Mucosa of descending colon (tissue), 3 donors: ENCODE measurements at regions not wholly inside any gene's neighbourhood (a gene's known extent, or its start where the extent isn't known, plus 50 kb on each side); places are given as distances from the start of the nearest gene placed in this dataset.

Experiments used
- ATAC-seq: fragments of 200-7000 bp; cut with Tn5 transposase; one replicate; pipeline ENCODE4 v1.9.1; 2020; ENCODE audit warnings: mild to moderate bottlenecking, moderate library complexity
- DNase-seq, 3 donors: peaks; one replicate each; pipeline ENCODE4 v3.0.0-alpha.2; 2020
- H3K36me3 ChIP-seq: fragments of 200-600 bp; one replicate; pipeline ENCODE4 v1.8.0; 2021; ENCODE audit warnings: low read depth, mild to moderate bottlenecking
- H3K4me1 ChIP-seq: fragments of 200-600 bp; one replicate; pipeline ENCODE4 v1.8.0; 2021; ENCODE audit warnings: low read depth, mild to moderate bottlenecking
- H3K4me3 ChIP-seq: fragments of 200-600 bp; one replicate; pipeline ENCODE4 v1.8.0; 2021; ENCODE audit warnings: mild to moderate bottlenecking
- H3K9me3 ChIP-seq: fragments of 200-600 bp; one replicate; pipeline ENCODE4 v1.8.0; 2021; ENCODE audit warnings: mild to moderate bottlenecking
- intact Hi-C, 2 donors: fragments of 100-400 bp; cut with DNase I in 1 of 2; cut with micrococcal nuclease in 1 of 2; formaldehyde crosslinking; loops; one replicate each; pipeline versions ENCODE4 v1.11.0 to v1.11.1; 2022; cut with DNase I, micrococcal nuclease
- TF ChIP-seq, protein P1 (sequence below): fragments of 200-600 bp; IDR thresholded peaks from one replicate; pipeline ENCODE4 v1.8.0; 2022; ENCODE audit warnings: antibody characterized with exemption, mild to moderate bottlenecking
- donor health status: DM: no; HTN: no; CAD: no; lungs with moderate emphysema.
- donor health status: DM: no; HTN: no; CAD: no.
- donor health status: DM: no; HTN: yes; CAD: no.

DNA sequence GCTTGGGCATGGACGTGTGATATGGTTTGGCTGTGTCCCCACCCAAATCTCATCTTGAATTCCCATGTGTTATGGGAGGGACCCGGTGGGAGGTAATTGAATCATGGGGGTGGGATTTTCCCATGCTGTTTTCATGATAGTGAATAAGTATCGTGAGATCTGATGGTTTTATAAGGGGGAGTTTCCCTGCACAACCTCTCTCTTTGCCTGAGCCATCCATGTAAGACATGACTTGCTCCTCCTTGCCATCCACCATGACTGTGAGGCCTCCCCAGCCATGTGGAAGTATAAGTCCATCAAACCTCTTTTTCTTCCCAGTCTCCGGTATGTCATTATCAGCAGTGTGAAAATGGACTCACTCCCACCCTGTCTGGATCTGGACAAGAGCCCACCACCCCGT, 393.4 kb downstream of the SEC14L1 start:
- Histone ChIP-seq H3K4me3 (no peak overlapping the region), H3K9me3 (no peaks in the 10 kb centered on the region), H3K4me1 (no peaks in the 10 kb centered on the region), H3K36me3 (no peaks in the 10 kb centered on the region)
- TF ChIP-seq, protein P1, sequence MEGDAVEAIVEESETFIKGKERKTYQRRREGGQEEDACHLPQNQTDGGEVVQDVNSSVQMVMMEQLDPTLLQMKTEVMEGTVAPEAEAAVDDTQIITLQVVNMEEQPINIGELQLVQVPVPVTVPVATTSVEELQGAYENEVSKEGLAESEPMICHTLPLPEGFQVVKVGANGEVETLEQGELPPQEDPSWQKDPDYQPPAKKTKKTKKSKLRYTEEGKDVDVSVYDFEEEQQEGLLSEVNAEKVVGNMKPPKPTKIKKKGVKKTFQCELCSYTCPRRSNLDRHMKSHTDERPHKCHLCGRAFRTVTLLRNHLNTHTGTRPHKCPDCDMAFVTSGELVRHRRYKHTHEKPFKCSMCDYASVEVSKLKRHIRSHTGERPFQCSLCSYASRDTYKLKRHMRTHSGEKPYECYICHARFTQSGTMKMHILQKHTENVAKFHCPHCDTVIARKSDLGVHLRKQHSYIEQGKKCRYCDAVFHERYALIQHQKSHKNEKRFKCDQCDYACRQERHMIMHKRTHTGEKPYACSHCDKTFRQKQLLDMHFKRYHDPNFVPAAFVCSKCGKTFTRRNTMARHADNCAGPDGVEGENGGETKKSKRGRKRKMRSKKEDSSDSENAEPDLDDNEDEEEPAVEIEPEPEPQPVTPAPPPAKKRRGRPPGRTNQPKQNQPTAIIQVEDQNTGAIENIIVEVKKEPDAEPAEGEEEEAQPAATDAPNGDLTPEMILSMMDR, result no peak
- intact Hi-C loops, result no loop called here
- no peak for DNase-seq
- ATAC-seq, result no peak

DNA sequence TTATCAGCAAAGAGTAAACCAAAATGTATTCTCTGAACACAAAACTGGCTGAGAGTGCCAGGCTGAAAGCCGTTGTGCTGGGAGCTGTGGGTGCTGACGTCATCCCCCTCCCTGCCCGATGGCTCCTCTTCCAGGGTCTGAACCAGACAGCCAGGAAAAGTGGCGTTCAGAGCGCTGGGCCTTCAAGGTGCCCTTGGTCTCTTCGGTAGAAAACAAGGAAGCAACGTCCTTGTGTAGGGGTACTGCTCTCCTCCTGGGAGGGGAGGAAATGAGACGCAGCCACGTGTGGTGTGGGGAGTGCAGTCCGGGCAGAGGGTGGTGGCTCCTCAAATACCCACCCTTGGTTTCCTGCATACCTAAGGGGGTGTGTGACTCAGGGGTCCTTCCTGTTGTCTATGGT, 394.7 kb downstream of the SEC14L1 start:
- no peak for DNase-seq
- no peak for ATAC-seq
- H3K36me3 ChIP-seq, result no peaks in the 10 kb centered on the region
- TF ChIP-seq, protein P1, result no peak
- intact Hi-C loops, result no loop called here
- no peaks in the 10 kb centered on the region for H3K4me1 ChIP-seq
- no peaks in the 10 kb centered on the region for H3K9me3 ChIP-seq
- no peak overlapping the region for H3K4me3 ChIP-seq

DNA sequence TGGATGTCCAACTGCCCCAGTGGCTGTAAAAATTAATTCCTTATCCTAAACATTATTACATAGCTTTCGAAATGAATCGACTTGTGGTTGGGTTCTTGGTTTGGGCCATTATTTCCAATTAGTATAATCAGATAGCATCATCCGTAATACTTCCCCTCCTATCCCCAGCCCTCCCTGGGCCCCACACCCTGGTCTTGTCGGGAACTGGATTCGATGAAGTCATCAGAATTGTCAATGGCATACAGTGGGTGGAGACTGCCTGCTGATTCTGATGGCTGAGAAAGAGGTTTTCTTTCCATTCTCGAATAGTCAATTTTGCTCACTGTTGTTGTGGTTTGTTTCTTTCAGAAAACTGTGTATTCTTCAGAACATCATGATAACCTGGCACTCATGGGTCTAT, 395.1 kb downstream of the SEC14L1 start:
- Histone ChIP-seq H3K4me3 (no peak overlapping the region), H3K4me1 (no peaks in the 10 kb centered on the region), H3K36me3 (no peaks in the 10 kb centered on the region), H3K9me3 (no peaks in the 10 kb centered on the region)
- TF ChIP-seq, protein P1, result no peak
- intact Hi-C loops, result no loop called here
- DNase-seq (no peak), ATAC-seq (no peak)

DNA sequence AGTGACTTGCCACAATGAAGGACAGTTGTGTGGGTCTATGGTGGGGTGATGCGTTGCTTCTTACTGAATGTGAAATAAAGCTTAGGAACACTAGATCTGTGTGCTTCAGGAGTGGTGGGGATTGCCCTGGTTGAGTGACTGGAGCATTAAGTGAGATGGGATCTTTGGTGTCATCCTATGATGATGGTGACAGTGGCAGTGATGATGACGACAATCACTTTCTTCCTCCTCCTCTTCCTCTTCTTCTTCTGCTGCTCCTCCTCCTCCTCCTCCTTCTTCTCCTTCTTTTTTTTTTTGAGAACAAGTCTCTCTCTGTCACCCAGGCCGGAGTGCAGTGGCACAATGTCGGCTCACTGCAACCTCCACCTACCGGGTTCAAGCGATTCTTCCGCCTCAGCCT, 396.8 kb downstream of the SEC14L1 start:
- no peaks in the 10 kb centered on the region for H3K36me3 ChIP-seq
- intact Hi-C loops, result no loop called here
- ATAC-seq, result no peak
- TF ChIP-seq, protein P1, result no peak
- no peak for DNase-seq
- H3K4me1 ChIP-seq, result no peaks in the 10 kb centered on the region
- no peak overlapping the region for H3K4me3 ChIP-seq
- H3K9me3 ChIP-seq, result no peaks in the 10 kb centered on the region

DNA sequence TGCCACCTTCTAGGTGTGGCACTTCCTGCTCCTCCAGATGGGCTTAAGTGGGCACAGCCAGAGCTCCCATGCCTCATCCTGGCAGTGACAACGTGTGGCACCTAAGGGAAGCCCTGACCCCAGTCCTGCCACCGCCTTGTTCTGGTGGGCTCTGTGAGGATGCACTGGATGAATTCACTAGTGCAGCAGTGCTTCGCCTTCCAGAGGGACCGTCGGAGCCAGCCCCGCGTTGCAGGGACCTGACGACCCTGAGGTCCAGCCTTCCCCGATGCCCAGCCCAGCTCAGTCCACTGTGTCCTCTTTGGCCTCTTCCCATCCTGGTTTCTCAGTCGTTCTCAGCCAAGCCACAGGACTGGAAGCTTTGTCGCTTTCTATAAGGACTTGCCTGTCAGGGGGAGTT, 399.8 kb downstream of the SEC14L1 start:
- no peak for ATAC-seq
- intact Hi-C loops, result loop anchor here (10.0 kb wide), 1 partner anchor 474 kb away; no protein-coding TSS in a partner anchor
- no peak for DNase-seq
- Histone ChIP-seq H3K4me3 (no peak overlapping the region), H3K9me3 (no peaks in the 10 kb centered on the region), H3K36me3 (no peaks in the 10 kb centered on the region), H3K4me1 (no peaks in the 10 kb centered on the region)
- TF ChIP-seq, protein P1, result no peak

DNA sequence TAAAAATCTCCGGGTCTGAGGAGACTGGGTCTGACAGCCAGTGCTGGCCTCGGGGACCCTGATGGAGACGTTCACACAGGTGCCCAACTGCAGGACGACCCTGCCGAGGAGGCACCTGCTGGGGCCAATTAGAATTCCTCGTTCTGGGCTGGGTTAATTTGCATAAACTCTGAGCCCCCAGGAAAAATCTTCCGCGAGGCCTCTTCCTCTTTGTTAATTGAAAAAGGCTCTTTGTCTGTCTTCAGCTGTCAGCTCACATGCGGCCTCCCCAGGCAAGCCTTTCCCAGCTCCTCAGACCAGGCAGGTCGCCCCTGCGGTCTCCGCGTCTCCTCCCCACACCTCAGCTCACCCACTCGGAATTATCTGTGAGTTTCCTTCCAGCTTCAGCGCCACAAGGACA, 400.2 kb downstream of the SEC14L1 start:
- no peaks in the 10 kb centered on the region for H3K9me3 ChIP-seq
- ATAC-seq, result no peak
- intact Hi-C loops, result loop anchor here (10.0 kb wide), 1 partner anchor 474 kb away; no protein-coding TSS in a partner anchor

More for the DNA sequence above, 400.2 kb downstream of the SEC14L1 start:
- H3K4me1 ChIP-seq, result no peaks in the 10 kb centered on the region
- no peaks in the 10 kb centered on the region for H3K36me3 ChIP-seq
- H3K4me3 ChIP-seq, result no peak overlapping the region
- TF ChIP-seq, protein P1, result no peak
- no peak for DNase-seq
